ENCODE measurements at regions not wholly inside any gene's neighbourhood (a gene's known extent, or its start where the extent isn't known, plus 50 kb on each side); places are given as distances from the start of the nearest gene placed in this dataset.

DNA sequence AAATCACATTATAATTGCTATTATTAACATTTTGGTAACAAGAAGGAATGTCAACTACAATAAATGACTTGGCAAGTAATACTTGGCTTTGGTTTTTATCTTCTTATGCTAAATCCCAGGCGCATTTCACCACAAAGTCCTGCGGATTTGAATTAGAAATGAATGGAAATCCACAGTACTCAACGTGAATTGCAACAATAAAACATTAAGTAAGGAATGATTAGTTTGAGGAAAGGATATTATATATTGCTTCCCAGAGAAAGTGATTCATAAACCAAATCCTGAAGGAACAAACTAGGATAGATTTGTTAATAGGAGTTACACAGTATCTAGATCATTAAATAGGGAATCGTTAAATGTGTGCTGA is 1089.7 kb downstream of the TRHDE start:
- no peak for DNase-seq

DNA sequence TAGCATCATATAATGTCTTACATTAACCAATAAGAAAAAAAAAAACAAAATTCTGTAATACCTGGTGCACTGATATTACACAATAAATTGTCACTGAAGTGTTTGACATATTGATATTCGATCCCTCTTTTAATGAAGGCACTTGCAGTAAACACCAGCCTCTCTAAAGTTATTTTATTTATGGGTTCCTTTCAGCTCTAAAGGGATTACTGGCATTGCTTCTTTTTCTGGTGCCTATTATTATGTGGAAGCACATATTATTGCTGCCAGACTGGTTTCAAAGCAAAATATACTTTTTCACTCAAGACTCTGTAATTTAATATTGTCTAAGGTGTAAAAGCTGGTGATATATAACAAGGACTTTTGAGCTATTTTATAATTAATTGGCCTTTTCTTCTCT is 1090.5 kb downstream of the TRHDE start:
- DNase-seq = no peak

DNA sequence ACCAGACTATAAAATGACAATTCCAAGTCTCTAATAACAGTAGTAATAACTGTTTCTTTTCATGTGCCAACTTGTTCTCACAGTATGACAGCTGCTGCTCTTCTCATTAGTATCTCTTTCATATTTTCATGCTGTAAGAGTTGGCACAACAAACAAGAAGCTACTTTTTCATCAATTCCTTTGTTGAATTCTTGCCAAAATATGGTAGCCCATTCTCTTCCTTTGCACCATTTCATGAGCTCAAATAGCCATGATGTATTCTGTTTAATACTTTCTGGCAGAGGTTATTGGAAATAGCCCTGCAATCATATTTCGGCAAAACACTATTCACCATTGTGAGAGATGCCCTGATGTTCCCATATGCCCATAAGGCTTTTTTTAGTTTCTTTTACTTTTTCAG is 1100.7 kb downstream of the TRHDE start:
- no peak for DNase-seq

DNA sequence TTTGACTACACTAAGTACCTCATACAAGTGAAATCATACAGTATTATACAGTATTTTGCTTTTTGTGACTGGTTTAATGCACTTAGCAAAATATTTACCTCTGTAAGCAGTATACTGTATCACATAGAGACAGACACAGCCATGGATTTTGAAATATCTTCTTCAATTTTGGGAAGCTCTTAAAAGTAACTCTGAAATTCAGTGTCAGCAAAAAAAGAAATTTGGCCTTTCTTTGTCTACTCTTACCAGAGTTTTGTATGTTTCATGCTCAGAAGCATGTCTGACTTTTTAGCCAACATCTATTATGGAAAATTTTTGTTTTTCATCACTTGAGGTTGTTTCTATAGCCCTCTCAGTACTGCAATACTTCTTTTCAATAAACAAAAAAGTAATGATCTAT is 1102.2 kb downstream of the TRHDE start:
- DNase-seq = no peak

DNA sequence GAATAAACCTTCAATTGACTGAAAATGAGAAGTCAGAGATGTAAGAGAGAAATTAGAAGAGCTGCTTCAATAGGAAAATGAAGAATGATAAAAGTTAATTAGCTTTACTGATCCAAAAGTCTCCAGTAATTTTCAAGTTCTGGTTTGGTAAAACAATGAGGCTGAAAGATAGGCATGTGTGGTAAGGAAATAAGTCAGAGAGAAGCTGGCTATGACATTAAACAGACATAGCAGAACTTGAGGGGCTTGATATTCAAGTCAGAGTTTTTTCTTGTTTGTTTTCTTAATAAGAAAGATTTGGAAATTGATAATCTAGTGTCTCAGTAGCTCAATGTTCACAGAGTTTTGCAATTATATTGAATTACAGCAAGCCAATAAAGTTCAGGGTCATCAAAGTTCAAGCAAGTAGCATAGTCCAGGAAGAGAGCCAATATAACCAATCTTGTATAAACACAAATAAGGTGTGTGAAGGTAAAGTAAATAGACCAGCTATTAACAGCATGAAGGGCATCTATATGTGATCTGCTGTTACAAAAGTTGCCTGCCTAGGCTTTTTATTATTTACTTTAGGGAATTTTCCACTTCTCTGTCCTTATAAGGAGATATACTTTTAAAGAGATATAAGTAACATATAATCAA is 1111.5 kb downstream of the TRHDE start:
- DNase-seq = no peak

DNA sequence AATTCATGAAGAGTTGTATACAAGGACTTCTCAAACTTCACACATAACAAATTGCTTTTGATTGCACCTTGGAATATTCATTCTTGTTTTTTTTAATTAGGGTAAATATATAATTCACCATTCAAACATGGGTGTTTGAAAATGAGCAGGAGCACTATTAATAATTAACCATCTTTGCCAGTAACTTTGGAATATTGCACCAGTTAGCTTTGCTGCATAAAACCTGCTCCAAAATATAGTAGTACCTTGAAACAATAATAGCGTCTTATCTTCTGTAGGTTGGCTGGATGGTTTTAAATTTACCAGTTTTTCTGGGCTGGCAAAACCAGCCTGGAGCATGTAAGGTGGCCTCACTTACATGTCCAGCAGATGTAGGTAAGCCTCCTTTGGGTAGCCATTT is 1112.4 kb downstream of the TRHDE start:
- DNase-seq = no peak

DNA sequence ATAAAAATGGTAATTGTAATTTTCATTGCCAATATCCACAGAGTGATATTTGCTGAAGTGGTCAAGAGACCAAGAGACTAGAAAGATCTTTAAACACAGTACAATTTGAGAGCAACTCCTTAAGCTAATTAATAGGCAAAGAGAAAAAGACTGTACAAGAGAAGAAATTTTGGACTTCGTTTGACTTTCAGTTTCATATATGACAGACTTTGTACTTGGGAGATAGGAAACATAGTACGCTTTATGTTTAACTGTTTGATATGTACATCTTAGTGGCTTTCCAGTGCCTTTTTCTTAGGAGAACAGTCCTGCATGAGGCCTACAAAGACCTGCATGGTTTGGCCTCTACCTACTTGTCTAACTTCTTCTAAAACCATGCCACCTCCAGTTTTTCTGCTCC is 1118.1 kb downstream of the TRHDE start:
- no peak for DNase-seq

DNA sequence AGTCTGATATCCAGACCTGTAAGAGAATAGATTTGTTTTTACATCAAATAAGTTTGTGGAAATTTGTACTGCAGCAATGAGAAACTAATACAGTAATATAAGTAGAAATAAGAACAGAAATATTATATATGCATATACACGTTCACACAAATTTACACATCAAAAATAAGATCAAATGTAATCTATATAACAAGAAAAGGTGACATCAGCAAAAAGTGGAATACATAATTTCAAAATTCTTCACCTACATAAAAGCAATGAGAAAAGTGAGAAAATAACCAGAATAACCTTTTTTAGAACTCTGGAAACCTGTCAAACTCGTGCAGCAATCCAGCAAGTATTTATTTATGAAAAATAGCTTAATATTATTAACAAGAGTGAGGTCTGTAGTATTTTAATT is 1124.6 kb upstream of the ATXN7L3B start:
- no peak for DNase-seq

DNA sequence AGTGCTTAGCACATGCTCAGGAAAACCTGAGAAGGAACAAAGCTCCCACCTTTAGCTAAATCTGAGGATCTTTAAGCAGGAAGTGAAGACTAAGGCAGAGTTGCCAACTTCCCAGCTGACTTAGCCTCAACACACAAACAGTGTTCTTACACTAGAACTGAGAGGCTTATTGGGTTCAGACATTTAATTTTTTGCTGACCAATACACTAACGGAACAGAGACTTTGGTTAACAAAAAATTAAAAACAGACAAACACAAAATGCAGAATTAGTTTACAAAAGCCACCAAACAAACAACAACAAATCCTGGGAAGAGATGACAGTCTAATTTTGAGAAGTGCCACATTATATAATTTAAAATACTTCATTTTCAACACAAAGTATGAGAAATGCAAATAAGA is 1123.7 kb upstream of the ATXN7L3B start:
- DNase-seq = no peak

DNA sequence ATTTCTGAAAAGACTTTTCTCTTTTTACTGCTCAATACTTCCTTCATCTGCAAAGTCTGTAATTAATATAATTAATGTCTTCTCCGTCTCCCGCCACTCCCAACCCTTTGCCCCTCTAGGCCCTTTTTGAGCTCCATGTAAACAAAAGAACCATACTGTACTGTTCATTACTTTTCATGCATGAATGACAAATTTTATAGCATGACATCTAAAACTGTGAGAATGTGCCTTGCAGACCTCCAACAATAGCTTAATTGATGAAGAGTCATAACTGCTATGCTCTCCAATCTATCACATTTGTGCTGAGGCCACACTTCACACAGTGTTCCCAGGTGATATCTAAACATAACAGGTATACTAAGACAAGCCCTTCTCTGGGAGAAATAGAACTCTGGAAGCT is 1122.7 kb upstream of the ATXN7L3B start:
- DNase-seq = no peak

DNA sequence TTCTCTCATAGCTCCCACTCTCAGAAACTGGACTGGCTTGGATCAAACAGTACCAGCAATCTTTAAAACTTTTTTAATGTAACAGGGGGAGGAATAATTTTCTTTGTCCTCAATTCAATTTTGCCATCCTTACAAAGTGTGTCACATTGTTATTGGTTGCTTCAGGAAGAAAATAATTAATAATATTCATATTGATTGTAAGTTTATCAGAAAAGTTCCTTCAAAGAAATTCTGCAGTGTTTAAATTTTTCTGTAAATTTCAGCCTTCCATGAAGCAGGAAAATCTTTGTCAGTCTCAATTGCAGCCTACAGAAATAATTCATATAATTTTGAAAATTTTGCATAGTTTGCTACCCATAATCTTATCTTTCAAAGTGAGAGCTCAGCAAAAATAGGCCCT is 1119.1 kb upstream of the ATXN7L3B start:
- no peak for DNase-seq

DNA sequence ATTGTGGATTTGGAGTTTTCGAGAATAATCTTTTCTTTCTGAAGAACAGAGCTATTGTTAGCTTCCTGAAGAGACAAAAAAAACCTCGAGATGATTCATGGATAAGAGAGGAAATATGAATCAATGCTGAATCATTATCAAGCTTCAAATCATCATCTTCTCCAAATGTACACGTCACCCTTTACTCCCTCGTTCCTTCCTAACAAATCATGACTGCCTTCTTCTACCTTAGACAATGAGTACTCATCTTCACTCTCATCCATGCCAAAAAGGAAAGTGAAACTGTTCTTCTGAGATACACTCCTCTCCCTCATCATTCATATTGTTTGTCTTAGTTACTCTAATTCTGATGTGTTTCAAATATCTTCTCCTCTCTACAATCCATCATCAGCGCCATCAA is 1115.8 kb upstream of the ATXN7L3B start:
- no peak for DNase-seq

DNA sequence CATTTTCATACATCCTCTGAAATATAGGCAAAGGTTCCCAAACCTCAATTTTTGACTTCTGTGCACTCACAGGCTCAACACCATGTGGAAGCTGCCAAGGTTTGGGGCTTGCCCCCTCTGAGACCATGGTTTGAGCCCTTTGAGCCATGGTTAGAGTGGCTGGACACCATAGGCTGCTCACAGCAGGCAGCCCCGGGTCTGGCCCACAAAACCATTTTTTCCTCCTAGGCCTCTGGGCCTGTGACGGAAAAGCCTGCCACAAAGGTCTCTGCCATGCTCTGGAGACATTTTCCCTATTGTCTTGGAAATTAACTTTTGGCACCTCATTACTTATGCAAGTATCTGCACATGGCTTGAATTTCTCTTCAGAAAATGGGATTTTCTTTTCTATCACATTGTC is 1113.2 kb upstream of the ATXN7L3B start:
- DNase-seq = no peak

DNA sequence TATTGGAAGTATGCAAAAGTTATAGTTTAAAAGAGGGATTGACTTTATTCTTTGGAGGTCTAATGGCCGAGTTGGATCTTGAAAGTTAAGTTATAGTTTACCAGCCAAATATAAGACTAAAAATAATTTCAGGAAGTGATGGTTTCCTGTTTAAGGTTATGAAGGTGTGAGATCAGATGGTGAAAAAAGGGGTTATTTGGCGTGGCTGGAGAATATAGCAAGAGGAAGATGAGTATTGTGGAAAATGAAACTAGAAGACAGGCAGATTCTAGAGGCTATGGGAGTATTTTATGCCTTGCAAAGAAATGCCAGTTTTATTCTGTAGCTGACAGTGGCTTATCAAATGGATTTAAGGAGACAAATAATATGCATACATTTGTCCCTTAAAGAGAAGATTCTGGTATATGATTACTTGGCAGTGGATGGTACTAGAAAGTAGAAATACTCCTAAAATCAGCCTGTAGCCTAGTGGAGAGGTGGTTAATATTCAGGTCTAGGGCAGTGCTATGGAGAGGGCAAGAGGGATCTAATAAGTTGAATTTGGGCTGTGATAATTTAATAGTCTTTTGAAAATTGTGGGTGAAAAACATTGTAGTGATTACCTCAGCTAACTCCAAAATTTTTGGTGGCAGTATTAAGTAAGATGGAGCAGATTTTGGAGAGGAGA is 1091.8 kb upstream of the ATXN7L3B start:
- no peak for DNase-seq

DNA sequence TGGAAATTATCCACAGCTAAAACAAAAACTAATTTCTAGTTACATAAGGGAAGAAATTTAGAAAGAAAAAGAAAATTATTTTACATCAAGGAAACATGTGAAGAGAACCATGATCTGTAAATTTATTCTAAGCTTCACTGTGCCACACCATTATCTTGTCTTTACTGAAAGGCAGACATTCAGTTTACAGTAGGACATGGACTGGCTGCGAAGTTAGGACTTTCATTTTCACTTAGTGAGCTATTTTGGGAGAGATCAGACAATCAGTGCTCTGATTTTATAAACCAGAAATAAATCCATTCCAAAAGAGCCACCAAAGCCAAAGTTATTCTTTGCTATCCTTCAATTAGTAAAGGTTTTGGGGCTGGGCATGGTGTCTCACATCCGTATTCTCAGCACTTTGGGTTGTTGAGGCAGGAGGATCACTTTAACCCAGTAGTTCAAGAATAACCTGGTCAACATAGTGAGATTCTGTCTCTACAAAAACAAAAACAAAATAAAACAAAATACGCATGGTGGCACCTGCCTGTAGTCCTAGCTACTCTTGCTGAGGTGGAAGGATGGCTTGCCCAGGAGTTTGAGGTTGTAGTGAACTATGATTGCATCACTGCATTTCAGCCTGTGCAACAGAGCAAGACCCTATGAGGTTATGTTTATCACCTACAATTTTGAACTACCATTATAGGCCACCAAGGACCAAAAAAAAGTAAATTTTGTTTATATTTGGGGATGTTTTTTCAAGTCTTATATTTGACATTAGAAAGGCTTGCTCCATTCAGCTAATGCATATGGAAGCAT is 1084.8 kb upstream of the ATXN7L3B start:
- DNase-seq = no peak

DNA sequence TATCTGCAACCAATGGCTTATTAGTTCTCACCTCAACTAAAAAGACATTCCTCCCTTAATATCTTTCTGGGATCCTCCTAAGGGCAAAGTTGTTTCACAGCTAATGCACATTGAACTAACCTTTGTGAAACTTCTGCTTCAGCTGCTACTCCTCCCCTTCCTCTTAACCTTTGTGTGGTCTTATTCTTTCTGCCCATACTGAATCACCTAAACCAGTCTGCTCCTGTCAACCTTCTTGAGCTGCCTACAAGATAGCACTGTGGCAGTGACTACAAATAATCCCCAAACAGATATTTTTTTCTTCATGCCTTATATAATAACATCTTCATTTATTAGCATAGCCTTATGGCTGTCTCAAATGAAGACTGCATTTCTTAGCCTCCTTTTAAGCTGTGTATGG is 1077.4 kb upstream of the ATXN7L3B start:
- no peak for DNase-seq

DNA sequence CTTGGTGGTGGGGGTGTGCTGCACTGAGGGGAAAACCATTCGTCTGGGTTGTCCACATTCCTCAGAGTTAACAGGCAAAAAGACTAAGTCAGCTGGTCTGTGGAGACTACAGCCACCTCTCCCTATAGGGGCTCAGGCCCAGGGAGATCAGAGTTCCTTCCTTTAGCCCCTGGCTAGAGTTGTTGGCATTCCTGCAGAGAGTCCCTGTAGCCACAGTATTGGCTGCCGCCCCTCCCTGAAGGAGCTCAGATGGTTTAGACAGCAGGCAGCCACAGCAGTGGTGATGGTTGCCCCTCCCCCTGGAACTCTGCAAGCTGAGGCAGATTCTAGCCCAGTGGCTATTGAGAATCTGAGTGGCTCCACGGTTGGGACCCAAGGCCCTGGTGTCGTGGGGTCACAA is 1072.5 kb upstream of the ATXN7L3B start:
- no peak for DNase-seq

DNA sequence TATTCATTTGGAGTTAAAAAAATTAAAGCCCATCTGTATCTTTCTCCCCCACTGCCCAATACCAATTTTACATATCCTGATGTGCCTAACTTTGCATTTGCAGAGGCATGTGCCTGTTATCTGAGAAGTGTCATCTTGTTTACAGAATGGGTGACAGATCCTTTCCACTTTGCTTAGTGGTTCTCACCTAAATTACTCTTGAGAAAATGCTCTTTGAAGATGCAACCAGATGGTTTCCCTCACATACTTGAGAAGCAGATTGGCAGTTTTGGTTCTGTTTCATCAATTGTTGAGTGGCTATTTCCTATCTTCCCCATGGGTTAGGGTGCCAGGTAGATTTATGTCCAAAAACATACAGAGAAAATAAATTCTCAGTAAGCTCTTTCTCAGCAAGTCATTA is 1051.4 kb upstream of the ATXN7L3B start:
- DNase-seq = no peak

DNA sequence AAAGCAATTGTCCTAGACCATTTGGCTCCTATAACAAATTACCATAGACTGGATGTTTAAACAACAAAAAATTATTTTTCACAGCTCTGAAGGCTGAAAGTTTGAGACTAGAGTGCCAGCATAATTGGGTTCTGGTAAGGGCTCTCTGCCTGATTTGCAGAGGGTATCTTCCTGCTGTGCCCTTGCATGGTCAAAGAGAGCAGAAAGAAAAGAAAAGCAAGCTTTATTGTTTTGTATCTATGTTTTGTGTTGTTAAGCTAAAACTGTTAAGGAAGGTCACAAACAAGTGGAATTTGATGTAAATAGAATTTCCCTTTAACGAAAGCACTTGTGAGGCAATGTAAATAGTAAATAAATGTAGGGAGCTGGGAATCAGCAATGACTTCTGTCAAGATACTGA is 1031.0 kb upstream of the ATXN7L3B start:
- DNase-seq = no peak

DNA sequence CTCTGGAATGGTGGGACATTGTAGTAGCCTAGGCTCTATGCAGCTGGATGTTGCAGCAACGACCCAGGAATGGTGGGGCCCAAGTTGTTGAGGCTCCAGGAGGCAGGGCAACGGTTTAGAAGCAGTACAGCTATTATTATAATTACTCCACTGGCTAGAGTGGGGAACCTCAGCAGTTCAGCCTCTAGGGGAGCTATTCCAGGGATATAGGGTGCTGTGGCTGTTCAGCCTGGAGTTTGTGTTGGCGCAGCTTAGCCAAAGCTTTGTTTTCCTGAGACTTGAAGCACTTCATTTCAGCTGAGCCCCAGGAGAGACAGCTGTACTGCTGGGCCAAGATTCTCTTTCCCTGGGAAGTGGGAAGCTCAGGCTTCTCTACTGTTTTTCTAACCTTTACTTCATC is 1023.0 kb upstream of the ATXN7L3B start:
- no peak for DNase-seq

DNA sequence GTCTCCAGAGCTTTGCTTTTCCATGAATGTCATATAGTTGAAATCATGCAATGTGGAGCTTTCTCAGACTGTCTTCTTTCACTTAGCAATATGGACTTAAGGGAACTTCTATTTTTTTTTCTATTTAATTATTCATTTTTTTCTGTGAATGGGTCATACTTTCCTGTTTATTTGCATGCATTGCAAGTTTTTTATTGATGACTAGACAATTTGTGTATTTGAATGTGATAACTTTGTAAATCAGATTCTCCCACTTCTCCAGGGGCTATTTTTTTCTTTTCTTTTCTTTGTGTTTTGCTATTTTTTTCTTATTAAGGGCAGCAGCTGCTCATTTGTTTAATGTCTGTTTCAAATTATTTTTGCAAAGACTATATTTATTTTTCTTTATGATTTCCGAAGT is 1019.8 kb upstream of the ATXN7L3B start:
- no peak for DNase-seq

DNA sequence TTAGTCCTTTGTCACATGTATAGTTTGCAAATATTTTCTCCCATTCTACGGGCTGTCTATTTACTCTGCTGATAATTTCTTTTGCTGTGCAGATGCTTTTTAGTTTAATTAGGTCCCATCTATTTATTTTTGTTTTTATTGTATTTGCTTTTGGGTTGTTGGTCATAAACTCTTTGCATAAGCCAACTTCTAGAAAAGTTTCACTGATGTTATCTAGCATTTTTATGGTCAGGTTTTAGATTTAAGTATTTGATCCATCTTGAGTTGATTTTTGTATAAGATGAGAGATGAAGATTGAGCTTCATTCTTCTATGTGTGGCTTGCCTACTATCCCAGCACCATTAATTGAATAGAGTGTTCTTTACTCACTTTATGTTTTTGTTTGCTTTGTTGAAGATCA is 1008.4 kb upstream of the ATXN7L3B start:
- no peak for DNase-seq

DNA sequence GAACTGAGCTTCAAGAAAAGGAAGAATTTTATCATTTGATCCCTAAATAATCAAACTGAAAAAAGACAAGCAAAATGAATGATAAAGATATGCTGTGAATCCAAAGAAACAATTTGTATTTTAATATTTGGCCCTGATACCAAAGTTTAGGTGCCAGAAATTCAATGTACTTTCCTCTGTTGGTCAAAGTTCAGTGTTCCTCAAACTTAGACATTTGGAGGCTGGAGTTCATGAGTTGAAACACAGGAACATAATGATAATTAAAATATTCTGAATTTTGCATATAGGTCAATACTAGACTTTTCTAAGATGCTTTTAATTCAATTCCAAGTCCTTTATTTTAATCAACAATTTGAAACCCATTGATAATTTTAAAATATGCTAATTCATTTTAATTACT is 1007.7 kb upstream of the ATXN7L3B start:
- no peak for DNase-seq

DNA sequence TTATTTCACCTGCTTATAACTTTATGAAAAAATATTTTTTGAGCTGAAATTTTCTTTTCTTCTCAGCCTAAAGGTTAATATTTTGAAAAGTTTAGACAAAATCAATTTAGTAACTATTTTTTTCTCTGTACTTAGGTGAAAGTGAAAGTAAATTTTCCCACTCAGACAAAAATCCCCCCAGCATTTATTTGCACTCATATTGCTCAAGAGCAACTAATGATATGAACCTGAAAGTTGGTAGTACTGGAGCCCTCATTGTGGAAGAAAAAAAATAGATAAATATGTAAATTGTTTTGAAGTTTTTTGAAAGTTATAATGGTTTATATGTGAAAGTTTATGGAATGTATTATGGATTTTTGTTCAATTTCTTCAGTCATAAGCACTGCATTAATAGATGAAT is 1005.9 kb upstream of the ATXN7L3B start:
- DNase-seq = no peak

Data from dermis blood vessel endothelial cell (primary cell).